Activated CD4-positive, alpha-beta T cell treated with anti-CD3 and anti-CD28 coated beads, Interleukin-2, amount 50 U/mL, for 16 hours (primary cell): ENCODE measurements at regions not wholly inside any gene's neighbourhood (a gene's known extent, or its start where the extent isn't known, plus 50 kb on each side); places are given as distances from the start of the nearest gene placed in this dataset.

Experiments
- DNase-seq: peaks from one replicate; pipeline ENCODE4 v3.0.0-alpha.2; 2020

DNA sequence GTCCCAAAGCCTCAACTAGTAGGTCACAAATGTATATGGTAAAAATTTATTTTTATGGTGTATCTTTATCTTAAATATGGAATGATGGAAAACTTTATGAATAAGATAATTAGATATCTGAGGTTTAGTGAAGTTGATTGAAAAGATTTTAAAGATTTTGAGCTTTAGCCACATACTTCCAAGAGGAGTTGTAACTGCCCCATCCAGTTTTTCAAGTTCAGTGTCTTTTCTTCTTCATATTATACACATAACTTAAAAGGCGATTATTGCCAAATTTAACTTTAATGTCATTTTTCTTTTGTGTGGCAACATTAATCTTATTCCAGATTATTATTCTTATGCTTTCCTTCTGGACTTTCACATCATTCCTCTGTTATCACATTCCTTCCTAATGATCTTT lies 266.4 kb downstream of the TINAG start:
- DNase-seq: no peak

DNA sequence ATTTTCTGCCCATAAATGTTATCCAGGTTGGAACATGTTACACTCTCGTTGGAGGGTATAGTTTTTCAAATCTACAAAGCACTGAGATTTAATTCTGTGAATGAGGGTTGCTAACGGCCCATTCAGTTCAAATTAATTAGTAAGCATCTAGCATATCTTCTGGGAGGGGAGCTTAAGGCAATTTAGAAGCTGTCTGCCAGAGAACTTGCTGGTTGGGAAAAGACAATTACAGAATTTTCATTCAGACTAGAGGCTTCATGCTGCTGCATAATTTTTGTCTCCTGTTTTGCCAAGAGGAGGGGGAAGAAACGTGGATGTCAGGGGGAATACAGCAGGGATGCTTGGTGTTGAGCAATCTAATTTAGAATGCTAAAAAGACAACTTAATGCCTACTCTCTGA lies 268.3 kb upstream of the FAM83B start:
- no peak for DNase-seq

DNA sequence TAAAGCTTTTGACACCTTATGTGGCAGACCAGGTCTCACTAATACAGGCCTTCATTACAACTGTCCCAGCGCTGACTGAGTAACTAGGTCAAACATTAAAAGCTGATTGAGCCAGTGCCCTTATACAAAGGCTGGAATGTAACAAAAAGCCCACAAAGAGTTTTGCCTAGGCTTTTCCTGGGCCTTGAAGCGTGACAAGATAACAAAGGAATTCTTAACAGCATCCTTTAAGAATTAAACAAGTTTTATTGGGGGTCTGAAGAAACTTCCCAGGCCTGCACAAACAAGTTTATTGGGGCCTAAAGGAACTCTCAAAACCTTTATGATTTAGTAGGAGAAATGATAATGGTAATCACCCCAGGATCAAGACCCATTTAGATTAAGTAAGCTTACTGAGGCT lies 267.6 kb upstream of the FAM83B start:
- DNase-seq: no peak

- DNase-seq: no peak
Observed at GRCh38 chr6:54586251-54586650, 260.3 kb upstream of the FAM83B start.

DNA sequence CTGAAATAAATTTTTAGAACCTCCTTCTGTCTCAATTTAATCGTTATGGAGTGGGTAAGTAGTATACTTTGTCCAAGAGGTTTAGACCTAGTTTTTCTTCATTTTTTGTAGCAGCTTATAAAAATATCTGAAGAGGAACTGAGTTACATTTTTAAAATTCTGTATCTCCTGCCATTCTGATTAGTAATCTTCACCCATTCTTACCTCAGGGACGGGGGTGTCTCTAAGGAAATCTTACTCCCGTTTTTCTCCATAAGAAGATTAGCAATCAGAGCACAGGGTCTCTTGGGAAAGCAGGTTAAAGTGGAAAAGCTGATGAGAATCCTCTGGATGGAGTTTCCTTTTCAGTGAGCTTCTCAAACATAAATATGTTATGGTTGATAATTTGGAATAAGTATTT lies 259.3 kb upstream of the FAM83B start:
- no peak for DNase-seq

DNA sequence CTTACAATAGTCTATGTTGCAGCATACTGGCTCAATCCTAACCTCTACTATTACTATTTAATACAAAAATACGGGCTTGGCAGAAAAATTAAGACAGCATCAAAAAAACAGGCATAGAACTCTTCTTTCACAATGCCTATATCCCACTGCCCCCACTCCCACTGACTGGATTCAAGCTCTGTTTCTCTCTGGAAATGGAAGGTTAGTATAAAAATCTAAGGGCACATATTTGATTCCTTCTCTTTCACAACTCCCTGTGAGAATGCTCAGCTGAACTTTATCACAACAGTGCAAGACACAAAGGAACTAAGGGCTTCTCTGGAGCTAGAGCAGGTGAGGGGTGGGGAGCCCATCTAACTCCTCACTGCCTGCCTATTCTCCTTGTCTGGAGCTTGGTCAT lies 258.4 kb upstream of the FAM83B start:
- no peak for DNase-seq

GRCh38 chr6:54595844-54596243 lies 250.7 kb upstream of the FAM83B start:
- no peak for DNase-seq

DNA sequence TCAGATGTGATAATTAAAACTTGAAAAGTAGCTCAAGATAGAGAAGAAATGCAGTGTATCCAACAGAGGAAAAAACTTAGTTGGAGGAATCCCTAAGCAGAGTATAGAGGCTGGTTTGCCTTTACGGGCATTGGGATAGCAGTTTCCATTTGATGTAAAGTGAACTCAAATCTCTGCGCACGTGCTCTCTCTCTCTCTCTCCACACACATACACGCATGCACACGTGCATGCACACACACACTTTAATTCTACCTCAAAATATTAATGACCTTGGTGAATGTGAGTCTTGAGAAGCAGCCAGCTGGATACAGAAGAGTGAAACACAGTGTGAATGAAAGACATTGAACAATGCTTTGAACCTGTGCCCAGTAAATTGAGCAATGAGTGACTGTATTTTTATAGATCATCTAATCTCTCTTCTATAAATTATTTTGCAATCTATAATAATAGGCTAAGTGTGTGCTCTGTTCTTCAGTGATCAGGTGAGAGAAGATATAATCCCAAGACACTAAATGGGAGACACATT lies 247.7 kb upstream of the FAM83B start:
- DNase-seq: no peak

DNA sequence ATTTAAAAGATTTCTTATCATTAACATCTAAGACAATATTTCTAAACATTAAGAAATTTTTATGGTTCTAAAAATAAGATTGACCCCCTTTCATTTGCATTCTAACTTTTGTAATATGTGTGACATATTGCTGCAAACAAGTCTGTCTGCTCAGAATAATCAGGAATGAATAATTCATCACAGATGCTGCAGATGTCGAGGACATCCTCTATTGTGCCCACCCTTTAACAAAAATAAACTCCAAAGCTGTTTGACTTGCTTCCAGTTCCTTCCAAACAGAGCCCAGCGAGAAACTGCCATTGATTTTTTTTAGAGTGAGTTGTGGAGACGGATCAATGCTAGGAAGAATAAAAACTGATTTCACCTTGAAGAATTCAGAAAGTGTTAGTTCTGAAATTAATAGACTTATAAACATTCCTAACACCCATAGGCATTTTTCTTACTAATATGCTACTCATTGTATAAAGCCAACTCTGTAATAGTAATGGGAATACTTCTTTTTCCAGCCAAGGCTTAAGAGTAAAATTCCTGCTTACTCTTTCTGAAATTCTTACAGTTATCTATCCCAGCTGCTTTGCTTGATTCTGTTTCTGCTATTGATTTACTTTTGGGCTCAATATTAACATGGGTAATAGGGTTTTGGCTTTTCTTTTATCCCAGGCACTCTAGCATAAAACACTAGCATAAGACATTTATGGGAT lies 244.8 kb upstream of the FAM83B start:
- no peak for DNase-seq

DNA sequence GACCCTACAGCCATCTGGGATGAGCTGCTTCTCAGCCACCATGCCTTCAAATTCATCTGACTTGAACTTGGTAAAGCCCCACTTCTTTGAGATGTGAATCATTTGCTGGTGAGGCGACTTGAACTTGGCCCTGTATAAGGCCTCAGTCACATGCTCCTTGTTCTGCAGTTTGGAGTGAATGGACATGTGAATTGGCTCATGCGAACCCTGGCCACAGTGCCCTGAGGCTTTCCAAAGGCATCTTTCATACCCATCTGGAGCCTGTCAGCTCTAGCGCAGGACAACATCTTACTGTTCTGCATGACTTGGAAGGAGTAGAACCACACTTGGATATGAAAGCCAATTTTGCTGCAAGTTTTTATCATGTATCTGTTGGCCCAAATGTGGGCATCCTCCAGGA lies 244.0 kb upstream of the FAM83B start:
- no peak for DNase-seq

- DNase-seq: no peak
Observed at GRCh38 chr6:54609981-54610380, 236.6 kb upstream of the FAM83B start.

- DNase-seq: no peak
Observed at GRCh38 chr6:54613596-54613995, 233.0 kb upstream of the FAM83B start.

GRCh38 chr6:54614499-54615195 lies 231.9 kb upstream of the FAM83B start:
- DNase-seq: no peak

- no peak for DNase-seq
Observed at GRCh38 chr6:54617730-54618129, 228.8 kb upstream of the FAM83B start.

DNA sequence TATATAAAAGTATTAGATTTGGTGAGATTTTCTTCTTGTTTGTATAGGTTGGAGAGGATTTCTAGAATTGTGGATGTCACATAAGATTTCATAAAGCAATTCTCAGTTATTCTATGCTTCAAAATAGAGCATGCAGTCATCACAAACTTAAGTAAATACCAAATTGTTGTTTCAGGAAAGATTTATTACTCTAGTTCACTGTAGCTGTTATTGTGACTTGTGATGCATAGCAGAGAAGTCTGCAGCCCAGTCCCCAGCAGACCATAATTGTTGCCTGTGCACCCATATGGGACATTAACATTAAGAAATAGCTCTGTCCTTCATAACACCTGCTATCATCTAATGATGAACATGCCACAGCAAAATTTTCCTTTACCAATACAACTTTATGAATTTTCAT lies 228.0 kb upstream of the FAM83B start:
- no peak for DNase-seq

GRCh38 chr6:54619102-54619501 lies 227.5 kb upstream of the FAM83B start:
- no peak for DNase-seq

GRCh38 chr6:54621285-54621684 lies 225.3 kb upstream of the FAM83B start:
- DNase-seq: no peak

DNA sequence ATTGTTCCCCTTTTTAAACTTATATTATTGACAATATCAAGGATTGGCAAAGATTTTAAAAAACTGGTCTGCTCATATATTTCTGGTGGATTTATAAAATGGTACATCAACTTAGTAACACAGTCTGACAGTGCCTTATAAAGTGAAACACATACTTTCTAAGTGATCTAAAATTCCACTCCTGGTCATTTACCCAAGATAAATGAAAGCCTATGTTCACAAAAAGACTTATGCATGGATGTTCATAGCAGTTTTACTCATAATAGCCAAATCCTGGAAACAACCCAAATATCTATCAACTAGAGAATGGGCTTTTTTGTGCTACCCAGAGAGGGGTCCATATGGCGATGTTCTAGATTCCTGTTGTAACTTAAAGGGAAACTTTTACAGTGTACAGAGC lies 222.4 kb upstream of the FAM83B start:
- DNase-seq: no peak

GRCh38 chr6:54624779-54625178 lies 221.8 kb upstream of the FAM83B start:
- no peak for DNase-seq

DNA sequence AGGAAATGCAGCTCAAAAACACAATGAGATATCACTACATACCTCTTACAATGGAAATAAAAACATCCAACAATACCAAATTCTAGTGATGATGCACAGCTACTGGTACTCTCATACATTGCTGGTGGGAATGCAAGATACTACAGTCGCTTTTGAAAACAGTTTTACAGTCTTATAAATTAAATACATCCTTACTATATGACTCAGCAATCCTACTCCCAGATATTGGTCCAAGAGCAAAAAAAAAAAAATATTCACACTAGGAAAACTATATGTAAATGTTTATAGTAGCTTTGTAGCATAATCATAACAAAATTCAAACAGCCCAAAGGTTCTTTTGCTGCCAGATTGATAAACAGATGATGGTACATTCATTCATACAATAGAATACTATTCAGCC lies 217.4 kb upstream of the FAM83B start:
- no peak for DNase-seq

DNA sequence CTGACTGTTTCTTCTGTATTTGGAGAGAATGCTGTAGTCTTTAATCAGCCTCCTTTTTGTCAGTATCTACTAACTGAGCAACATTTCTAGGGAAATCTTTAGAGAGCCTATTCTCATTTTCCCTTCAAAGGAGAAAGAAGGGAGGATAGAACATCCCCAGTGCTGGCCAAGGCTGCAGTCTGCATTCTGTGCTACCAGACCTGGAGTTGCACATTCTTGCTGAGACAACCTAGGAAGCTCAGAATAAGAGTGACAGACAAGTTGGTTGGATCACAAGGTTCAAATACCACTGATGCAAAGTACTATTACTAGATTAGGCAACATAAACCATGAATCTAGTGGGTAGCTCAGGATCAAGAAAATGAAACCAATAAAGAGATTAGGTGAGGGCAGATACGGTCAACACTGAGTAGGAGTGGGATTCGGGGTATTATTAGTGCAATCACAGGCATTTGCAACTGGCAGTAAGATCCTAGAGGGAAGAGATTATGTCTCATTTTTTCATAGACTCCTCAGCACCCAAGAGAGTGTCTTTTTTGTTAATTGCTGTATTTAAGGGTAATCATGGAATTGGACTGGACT lies 213.5 kb upstream of the FAM83B start:
- no peak for DNase-seq

GRCh38 chr6:54633601-54634000 lies 213.0 kb upstream of the FAM83B start:
- no peak for DNase-seq

- DNase-seq: no peak
Observed at GRCh38 chr6:54640911-54641310, 205.7 kb upstream of the FAM83B start.
